Fibroblast of lung (primary cell): ENCODE measurements at regions not wholly inside any gene's neighbourhood (a gene's known extent, or its start where the extent isn't known, plus 50 kb on each side); places are given as distances from the start of the nearest gene placed in this dataset.

Experiments used
- EZH2 ChIP-seq: IDR thresholded peaks from 2 replicates; pipeline ENCODE4 v1.5.1; 2012; ENCODE audit warnings: low read length, control low read depth, mild to moderate bottlenecking; ENCODE audit errors: missing control alignments
- TF ChIP-seq, protein P1 (sequence below), 2 donors: IDR thresholded peaks in 1 of 2; conservative IDR thresholded peaks in 1 of 2; 1 replicate in 1 of 2; 2 replicates in 1 of 2; pipeline ENCODE4 v1.5.1; 2011 to 2012; ENCODE audit warnings: low read length in 2 of 2, control low read depth in 1 of 2, inconsistent platforms in 1 of 2, low read depth in 1 of 2, mild to moderate bottlenecking in 1 of 2

DNA sequence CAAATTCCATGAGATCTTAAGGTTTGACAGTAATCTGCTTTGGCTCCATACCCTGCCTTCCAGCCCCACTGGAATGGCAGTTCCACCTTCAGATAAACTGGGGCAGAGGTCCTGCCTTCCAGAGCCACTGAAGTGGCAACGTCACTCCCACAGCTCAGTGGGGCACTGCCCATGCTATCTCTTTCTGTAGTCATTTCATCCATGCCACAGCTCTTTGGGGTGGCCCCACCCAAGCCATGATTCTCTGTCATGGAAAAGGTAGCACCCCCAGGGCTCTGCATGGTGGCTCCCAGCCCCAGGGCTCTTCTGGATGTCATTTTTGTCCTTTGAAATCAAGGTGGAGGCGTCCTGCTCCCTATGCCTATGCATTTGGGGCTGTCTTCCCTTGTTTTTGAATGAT, 596.5 kb downstream of the SPOCK3 start:
- TF ChIP-seq, protein P1, sequence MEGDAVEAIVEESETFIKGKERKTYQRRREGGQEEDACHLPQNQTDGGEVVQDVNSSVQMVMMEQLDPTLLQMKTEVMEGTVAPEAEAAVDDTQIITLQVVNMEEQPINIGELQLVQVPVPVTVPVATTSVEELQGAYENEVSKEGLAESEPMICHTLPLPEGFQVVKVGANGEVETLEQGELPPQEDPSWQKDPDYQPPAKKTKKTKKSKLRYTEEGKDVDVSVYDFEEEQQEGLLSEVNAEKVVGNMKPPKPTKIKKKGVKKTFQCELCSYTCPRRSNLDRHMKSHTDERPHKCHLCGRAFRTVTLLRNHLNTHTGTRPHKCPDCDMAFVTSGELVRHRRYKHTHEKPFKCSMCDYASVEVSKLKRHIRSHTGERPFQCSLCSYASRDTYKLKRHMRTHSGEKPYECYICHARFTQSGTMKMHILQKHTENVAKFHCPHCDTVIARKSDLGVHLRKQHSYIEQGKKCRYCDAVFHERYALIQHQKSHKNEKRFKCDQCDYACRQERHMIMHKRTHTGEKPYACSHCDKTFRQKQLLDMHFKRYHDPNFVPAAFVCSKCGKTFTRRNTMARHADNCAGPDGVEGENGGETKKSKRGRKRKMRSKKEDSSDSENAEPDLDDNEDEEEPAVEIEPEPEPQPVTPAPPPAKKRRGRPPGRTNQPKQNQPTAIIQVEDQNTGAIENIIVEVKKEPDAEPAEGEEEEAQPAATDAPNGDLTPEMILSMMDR (conservative IDR thresholded peaks at IDR 0.05 in 1 of 2, IDR thresholded peaks at IDR 0.05 in 1 of 2; ENCODE audit: low read depth in 1 of 2, low read length in 2 of 2) = no peak
- TF ChIP-seq EZH2 = no peak
